ENCODE measurements at regions not wholly inside any gene's neighbourhood (a gene's known extent, or its start where the extent isn't known, plus 50 kb on each side); places are given as distances from the start of the nearest gene placed in this dataset.

DNA sequence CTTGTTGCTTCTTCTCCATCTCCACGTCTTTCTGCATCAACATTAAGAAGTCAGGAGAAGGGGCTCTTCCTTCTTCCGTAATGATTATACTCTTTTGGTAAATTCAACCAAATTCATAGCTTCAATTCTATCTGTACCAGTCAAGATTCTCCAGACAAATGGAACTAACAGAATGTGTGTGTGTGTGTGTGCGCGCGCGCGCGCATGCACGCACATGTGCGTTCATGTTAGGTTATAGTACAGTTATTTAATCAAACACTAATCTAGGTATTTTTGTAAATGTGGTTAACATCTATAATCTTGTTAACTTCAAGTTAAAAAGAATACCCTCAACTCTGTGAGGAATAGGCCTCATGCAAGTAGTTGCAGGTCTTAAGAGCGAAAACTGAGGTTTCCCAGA is 150.3 kb upstream of the TAS2R1 start:
- TF ChIP-seq, protein P1, sequence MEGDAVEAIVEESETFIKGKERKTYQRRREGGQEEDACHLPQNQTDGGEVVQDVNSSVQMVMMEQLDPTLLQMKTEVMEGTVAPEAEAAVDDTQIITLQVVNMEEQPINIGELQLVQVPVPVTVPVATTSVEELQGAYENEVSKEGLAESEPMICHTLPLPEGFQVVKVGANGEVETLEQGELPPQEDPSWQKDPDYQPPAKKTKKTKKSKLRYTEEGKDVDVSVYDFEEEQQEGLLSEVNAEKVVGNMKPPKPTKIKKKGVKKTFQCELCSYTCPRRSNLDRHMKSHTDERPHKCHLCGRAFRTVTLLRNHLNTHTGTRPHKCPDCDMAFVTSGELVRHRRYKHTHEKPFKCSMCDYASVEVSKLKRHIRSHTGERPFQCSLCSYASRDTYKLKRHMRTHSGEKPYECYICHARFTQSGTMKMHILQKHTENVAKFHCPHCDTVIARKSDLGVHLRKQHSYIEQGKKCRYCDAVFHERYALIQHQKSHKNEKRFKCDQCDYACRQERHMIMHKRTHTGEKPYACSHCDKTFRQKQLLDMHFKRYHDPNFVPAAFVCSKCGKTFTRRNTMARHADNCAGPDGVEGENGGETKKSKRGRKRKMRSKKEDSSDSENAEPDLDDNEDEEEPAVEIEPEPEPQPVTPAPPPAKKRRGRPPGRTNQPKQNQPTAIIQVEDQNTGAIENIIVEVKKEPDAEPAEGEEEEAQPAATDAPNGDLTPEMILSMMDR (IDR thresholded peaks at IDR 0.05) = no peak
- no peak for DNase-seq (ENCODE audit: low spot score)
- ATAC-seq (ENCODE audit: low FRiP score) = no peak

DNA sequence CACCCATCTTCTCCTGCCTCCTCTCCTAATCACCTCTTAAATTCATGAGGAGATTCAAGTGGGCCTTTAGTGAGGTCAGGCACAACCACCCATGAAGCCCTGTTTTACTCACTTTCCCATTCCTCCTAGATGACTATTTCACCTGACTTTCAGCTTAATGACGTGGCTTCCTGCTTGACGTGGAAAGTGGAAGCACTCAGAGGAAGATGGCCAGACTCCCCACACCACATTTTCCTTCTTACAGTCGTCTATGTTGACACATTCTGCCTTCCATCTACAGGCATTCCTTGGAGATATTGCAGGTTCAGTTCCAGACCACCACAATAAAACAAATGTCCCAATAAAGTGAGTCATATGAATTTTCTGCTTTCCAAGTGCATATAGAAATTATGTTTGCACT is 146.4 kb upstream of the TAS2R1 start:
- TF ChIP-seq, protein P1 (IDR thresholded peaks at IDR 0.05) = no peak
- ATAC-seq (ENCODE audit: low FRiP score) (no peak), DNase-seq (ENCODE audit: low spot score) (no peak)

DNA sequence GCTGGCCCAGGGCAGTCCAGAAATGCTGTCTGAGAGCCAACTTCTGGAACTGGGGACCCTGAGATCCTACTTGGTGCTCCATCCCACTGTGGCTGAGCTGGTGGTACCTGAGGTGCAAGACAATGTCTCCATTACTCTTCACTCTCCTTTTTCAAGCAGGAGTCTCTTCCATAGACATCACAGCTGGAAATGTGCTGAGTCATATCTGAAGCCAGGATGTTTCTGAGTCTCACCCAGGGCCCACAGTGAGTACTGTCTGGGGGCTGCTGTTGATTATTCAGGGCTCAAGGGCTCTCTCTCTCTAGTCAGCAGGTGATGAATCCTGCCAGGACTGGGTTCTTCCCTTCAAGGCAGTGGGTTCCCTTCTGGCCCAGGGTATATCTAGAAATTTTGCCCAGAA is 145.2 kb upstream of the TAS2R1 start:
- ATAC-seq (ENCODE audit: low FRiP score) = no peak
- TF ChIP-seq, protein P1 (IDR thresholded peaks at IDR 0.05) = no peak
- DNase-seq (ENCODE audit: low spot score) = no peak

DNA sequence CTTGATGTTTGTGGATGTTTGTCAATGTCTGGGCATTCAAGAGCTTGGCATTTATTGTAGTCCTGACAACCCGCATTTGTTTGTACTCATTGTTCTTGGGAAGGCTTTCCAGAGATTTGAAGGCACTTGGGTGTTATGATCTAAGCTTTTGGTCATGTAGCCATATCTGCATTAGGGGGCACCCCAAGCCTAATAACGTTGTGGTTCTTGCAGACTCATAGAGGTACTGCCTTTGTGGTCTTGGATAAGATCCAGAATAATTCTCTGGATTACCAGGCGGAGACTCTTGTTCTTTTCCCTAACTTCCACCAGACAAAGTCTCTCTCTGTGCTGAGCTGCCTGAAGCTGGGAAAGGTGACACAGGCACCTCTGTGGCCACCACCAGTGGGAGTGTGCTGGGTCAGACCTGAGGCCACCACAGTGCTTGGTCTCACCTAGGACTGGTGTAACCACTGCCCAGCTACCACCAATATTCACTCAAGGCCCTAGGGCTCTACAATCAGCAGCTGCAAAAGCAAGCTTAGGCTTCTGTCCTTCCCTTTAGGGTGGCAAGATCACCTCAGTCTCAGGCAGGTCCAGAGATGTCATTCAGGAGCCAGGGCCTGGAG is 144.4 kb upstream of the TAS2R1 start:
- ATAC-seq (ENCODE audit: low FRiP score) = no peak
- TF ChIP-seq, protein P1 (IDR thresholded peaks at IDR 0.05) = no peak
- no peak for DNase-seq (ENCODE audit: low spot score)

DNA sequence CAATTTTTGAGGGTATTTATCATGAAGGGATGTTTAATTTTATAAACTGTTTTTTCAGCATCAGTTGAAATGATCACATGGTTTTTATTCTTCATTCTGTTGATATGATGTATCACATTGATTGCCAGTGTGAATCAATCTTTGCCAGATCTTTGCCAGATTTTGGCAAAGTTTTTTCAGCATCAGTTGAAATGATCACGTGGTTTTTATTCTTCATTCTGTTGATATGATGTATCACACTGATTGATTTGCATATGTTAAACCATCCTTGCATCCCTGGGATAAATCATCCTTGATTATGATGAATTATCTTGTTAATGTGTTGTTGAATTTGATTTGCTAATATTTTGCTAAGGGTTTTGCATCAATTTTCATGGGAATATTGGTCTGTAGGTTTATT is 140.9 kb upstream of the TAS2R1 start:
- ATAC-seq (ENCODE audit: low FRiP score) = no peak
- TF ChIP-seq, protein P1 (IDR thresholded peaks at IDR 0.05) = no peak
- no peak for DNase-seq (ENCODE audit: low spot score)

DNA sequence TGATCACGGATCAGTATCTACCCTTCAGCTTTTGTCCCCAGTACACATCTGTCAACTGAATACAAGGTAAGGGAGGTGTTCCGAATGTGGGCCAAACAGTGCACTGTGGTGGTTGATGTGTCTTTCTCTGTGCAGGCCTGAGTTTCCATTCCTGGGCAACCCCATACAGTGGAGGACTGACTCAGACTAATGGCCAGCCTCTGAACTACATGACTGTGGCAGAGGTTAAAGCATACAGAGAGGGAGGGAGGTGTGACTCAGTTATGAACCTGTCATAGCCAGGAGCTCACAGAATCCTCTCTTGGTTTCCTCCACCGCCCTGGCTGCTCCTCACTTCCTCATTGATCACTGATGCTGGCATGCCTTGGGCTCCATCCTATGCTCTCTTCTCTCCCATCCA is 136.4 kb upstream of the TAS2R1 start:
- ATAC-seq (ENCODE audit: low FRiP score) (no peak), DNase-seq (ENCODE audit: low spot score) (no peak)
- TF ChIP-seq, protein P1 (IDR thresholded peaks at IDR 0.05) = no peak

DNA sequence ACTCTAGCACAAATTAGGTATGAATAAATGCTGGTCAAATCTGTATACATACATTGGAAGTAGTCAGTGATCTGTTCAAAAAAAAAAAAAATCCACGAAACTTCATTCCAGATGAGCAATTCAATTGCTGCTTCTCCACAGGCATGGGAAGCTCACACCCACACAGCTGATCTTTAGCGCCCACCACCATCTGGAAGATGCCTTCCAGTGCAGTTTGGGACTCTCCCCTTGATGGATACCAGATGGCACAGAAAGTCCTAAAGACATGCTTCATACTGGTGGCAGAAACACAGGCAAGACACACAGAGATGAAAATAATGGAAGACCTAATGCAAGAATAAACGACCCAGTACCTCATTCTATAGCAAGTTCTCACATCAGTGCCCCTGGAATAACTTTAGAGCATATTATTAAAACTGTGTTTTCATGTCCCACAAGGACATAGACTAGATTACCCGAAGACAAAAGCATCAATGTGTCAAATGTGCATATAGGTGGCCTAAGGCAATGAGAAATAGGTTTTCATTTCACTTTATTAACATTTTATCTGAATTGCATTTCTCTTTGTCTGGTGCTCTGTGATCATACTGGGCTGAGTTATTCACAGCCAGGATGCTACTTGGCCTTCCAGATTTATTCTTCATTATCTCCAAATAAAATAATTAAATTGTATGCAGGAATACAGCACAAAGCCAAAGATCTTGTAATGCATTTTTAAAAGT is 135.4 kb upstream of the TAS2R1 start:
- ATAC-seq (ENCODE audit: low FRiP score) (no peak), DNase-seq (ENCODE audit: low spot score) (no peak)
- TF ChIP-seq, protein P1 (IDR thresholded peaks at IDR 0.05) = no peak

Measured in omental fat pad (tissue), 3 donors.